Medulla oblongata (tissue), 1 donor: ENCODE measurements at regions not wholly inside any gene's neighbourhood (a gene's known extent, or its start where the extent isn't known, plus 50 kb on each side); places are given as distances from the start of the nearest gene placed in this dataset.
"Not testable (repeated sequence)": the region's sequence is repeated elsewhere in the genome, so short reads cannot be mapped to it uniquely, and the experiment has no call there.

Source experiments
- DNase-seq: peaks from one replicate; pipeline ENCODE4 v3.0.0-alpha.2; 2015; ENCODE audit errors: extremely low spot score

GRCh38 chr9:31744589-31744988, 639.9 kb upstream of the ACO1 start:
- DNase-seq: no peak

- DNase-seq: no peak
These were observed 639.0 kb upstream of the ACO1 start for GRCh38 chr9:31745468-31745867.

- no peak for DNase-seq
These were observed 638.6 kb upstream of the ACO1 start for GRCh38 chr9:31745886-31746285.

DNA sequence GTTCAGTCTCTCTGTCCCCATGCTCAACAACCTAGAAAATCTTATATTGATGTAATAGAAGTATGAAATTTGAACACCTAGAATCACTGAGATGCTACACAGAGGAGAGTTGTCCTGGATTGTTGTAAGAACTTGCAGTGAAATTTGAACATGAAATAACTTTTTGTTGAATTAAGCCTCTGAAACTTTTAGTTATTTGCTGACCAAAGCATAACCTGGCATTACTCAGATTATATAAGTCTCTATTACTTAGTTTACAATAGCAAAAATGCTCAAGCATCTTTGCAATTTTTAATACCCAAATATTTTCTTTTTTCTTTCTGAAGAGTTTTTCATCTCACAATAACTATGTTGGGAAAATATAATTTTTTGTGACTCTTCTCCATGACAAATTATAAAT, 630.7 kb upstream of the ACO1 start:
- no peak for DNase-seq

- no peak for DNase-seq
These were observed 624.7 kb upstream of the ACO1 start for GRCh38 chr9:31759703-31760102.

DNA sequence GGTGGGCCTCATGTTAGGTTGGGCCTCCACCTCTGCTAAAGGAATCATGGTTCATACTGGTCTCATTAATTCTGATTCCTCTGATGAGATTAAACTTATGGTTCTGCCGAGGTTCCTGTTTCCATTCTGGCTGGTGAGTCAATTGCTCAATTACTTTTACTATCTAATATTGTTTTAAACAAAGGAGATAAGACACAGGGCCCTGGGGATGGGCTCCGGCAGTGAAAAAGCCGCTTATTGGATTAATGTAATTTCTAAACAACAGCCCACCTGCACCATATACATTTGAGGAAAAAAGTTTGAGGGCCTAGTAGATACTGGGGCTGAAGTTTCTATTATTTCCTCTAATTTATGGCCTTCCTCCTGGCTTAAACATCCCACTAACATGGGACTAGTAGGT, 610.4 kb upstream of the ACO1 start:
- DNase-seq: not testable (repeated sequence)

DNA sequence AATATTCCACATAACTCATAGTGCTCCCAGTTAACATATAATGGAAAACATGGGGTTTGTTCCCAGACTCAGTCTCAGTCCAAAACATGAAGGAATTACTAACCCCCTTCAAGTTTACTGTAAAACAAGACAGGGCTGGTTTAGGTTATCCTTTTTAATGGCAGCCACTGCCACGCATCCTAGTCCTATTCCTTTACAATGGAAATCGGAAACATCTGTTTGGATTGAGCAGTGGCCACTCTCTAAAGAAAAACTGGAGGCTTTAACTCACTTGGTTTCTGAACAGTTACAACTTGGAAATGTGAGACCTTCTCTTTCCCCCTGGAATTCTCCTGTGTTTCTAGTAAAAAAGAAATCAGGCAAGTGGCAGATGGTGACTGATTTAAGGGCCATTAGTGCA, 609.9 kb upstream of the ACO1 start:
- no peak for DNase-seq

DNA sequence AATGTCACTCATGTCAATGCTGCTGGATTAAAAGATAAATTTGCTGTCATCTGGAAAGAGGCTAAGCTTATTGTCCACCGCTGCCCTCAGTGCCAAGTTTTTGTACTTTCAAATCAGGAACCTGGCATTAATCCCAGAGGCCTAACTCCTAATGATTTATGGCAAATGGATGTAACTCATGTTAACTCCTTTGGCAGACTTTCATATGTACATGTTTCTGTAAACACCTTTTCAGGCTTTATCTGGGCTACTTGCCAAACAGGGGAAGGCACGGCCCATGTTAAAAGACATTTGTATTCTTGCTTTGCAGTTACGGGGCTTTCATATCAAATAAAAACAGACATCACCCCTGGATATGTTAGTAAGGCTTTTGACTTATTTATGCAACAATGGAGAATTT, 608.0 kb upstream of the ACO1 start:
- no peak for DNase-seq

DNA sequence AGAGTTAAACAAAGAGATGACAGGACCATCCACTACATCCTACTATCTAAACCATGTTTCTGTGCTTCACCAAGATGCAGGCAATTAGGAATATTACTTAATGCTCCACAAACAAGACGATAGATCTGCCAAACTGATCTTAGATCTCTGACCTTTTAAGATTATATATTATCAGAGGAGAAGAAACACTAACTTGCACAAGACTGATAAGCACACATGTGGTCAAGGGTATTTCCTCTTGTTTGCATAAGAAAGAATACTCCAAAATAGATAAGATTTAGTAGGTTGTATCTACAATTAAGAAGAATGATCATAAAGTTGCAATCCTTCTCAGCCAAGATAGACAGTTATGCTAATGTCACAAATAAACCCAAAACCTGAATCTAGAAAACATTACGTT, 601.0 kb upstream of the ACO1 start:
- DNase-seq: no peak

- no peak for DNase-seq
These were observed 593.7 kb upstream of the ACO1 start for GRCh38 chr9:31790720-31791119.

DNA sequence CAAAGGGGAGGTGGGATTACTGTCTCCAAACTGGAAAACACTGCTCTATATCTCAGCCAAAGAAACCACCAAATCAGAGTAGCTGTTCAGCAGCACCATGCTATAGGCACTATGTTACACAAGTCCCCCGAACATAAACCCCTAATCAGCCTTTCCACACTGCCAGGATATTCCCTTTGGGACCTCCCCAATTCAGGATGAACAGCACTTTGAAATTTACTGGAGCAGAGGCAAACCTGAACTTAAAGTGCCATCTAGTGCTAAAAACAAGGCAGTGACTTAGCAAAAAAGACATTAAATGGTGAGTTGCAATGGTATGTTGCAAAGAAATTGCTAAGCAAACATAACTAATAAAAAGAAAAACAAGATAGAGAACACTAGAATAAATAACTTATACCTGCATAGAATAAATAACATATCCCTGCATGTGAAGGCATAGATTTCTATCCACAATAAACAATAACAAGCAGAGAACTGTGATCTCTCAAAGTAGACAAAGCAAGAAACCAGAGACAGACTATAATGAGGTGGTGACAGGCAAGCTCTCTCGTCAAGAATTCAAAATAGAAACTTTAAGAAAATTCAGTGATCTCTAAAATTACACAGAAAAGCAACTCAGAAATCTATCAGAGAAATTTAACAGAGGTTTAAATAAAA, 584.4 kb upstream of the ACO1 start:
- DNase-seq: no peak

- no peak for DNase-seq
These were observed 576.7 kb upstream of the ACO1 start for GRCh38 chr9:31807574-31808256.

- DNase-seq: no peak
These were observed 575.7 kb upstream of the ACO1 start for GRCh38 chr9:31808766-31809165.

DNA sequence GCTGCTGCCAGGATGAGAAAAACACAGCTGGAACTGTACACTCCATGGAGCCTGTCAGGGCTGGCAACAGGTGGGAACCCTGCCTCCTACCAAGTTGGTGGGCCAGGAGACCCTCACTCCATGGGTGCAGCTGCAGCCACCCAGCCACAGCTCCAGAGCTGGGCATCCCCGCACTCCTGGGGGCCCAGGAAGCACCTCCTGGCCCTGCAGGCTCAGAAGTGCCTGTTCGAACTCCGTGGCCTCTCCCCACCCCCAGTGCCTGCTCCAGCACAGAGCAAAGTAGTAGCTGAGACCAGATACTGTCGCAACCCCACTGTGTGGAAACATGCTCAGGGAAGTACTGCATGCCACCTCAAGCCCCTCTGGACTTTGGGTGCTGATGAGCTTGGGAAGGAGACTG, 564.0 kb upstream of the ACO1 start:
- no peak for DNase-seq

- DNase-seq: no peak
These were observed 562.9 kb upstream of the ACO1 start for GRCh38 chr9:31821583-31821982.

DNA sequence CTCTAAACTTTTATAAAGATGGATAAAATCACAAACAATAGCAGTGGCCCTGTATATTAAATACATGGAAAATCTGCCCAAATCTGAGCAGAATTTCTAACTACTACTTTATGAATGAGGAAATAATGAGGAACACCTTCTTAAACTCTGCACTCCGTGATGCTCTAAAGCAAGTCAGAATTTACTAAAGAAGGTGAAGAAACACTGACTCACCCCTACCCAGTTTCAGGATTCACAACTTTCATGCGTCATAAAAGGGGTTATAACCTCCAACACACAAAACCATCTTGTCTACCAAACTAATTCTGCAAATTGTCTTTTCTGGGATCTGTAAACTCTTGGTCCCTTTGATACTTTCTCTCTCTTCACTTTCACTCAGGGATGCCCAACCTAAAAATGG, 561.1 kb upstream of the ACO1 start:
- DNase-seq: no peak

- DNase-seq: no peak
These were observed 559.6 kb upstream of the ACO1 start for GRCh38 chr9:31824860-31825259.

DNA sequence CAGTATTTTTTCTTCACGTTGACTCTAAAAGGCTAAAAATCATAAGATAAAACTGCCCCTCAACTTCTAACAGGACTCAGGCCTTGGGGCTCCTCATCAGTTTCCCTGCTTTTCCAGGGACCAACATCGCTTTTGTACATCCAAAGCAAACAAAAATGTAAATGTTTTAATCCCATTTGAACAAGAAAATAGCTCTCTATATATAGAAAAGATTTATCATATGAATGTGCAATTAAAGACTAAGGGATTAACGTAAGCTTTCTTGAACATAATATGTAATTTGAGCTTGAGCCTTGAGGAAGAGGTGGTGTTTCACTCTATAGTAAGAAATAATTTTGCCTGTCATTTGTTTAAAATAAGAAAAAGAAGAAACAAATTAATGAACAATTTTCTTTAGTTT, 547.2 kb upstream of the ACO1 start:
- no peak for DNase-seq

- DNase-seq: peak; percentile 2
These were observed 545.2 kb upstream of the ACO1 start for GRCh38 chr9:31839273-31839672.

GRCh38 chr9:31840702-31841101, 543.7 kb upstream of the ACO1 start:
- no peak for DNase-seq

DNA sequence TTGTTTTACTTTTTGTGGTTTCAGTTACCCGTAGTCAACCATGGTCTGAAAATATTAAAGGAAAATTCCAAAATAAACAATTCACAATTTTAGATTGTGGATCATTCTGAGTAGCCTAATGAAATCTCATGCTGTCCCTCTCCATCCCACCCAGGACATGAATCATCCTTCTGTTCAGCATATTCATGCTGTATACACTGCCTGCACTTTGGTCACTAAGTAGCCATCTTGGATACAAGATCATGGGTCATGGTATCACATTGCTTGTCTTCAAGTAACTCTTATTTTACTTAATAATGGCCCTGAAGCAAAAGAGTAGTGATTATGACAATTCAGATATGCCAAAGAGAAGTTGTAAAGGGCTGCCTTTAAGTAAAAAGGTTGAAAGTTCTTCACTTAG, 536.5 kb upstream of the ACO1 start:
- no peak for DNase-seq

GRCh38 chr9:31848505-31849285, 535.7 kb upstream of the ACO1 start:
- DNase-seq: no peak

DNA sequence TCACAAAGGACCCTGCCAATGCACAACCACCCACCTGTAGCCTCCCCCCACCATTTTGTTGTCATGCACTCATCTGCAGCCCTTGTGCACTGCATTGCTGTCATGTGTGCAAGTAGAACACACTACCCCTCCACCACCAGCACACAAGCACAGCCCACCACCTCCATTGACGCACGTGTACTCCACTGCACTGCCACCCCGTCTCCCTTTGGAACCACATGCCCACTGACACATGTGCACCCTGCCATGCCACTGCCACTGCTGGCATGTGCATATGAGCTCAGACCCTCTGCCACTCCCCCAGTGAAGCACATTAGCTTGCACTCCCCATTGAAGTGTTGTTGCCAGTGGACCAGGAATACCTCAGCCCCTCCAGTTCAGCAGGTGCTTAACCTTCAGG, 530.3 kb upstream of the ACO1 start:
- no peak for DNase-seq
